ENCODE measurements at regions not wholly inside any gene's neighbourhood (a gene's known extent, or its start where the extent isn't known, plus 50 kb on each side); places are given as distances from the start of the nearest gene placed in this dataset.

DNA sequence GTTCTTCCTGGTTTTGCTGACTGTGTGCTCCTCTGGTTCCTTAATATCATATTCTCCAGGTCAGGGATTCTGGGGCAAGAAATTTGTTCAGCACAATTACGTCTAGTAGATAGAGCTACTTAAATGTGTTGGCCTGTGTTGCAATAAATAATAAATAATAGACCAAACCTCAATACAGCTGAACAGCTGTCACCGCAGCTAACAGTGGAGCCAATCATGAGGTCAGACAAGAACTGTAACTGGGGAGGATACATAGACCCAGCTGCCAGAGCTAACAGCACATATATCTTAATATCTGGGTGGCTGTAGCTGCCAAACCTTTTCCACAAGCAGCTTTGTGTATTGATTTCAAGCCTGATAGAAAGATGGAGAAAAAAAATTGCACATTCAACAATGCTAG is 1596.3 kb upstream of the PCDH20 start:
- intact Hi-C loops (cut with micrococcal nuclease): no loop called here
- no peak for DNase-seq (ENCODE audit: low spot score)
- H3K4me3 Mint-ChIP-seq: no peak overlapping the region
- peaks cover 32% of the 10 kb centered on the region for H3K9me3 Mint-ChIP-seq
- H3K27me3 Mint-ChIP-seq (ENCODE audit: insufficient read depth): no peaks in the 10 kb centered on the region
- no peak overlapping the region for H3K27ac Mint-ChIP-seq
- H3K4me1 Mint-ChIP-seq (ENCODE audit: low read depth): no peaks in the 10 kb centered on the region
- H3K36me3 Mint-ChIP-seq (ENCODE audit: low read depth): no peaks in the 10 kb centered on the region

DNA sequence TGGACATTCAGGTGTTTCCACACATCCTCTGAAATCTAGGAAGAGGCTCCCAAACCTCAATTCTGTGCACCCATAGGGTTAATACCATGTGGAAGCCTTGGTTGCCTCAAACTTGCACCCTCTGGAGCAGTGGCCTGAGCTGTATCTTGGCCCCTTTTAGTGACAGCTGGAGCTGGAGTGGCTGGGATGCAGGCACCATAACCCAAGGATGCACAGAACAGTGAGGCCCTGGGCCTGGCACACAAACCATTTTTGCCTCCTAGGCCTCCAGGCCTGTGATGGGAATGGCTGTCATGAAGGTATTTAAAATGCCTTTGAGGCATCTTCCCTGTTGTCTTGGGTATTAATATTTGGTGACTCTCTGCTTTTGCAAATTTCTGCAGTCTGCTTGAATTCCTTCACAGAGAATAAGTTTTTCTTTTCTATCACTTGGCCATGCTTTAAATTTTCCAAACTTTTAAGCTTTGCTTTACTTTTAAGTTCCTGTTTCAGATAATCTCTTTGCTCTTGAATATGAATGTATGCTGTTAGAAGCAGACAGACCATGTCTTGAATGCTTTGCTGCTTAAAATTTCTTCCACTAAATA is 1594.5 kb upstream of the PCDH20 start:
- no peaks in the 10 kb centered on the region for H3K36me3 Mint-ChIP-seq (ENCODE audit: low read depth)
- intact Hi-C loops (cut with micrococcal nuclease): no loop called here
- no peaks in the 10 kb centered on the region for H3K27me3 Mint-ChIP-seq (ENCODE audit: insufficient read depth)
- DNase-seq (ENCODE audit: low spot score): no peak
- H3K4me3 Mint-ChIP-seq: no peak overlapping the region
- H3K9me3 Mint-ChIP-seq: peaks cover 41% of the 10 kb centered on the region
- H3K4me1 Mint-ChIP-seq (ENCODE audit: low read depth): no peaks in the 10 kb centered on the region
- no peak overlapping the region for H3K27ac Mint-ChIP-seq

DNA sequence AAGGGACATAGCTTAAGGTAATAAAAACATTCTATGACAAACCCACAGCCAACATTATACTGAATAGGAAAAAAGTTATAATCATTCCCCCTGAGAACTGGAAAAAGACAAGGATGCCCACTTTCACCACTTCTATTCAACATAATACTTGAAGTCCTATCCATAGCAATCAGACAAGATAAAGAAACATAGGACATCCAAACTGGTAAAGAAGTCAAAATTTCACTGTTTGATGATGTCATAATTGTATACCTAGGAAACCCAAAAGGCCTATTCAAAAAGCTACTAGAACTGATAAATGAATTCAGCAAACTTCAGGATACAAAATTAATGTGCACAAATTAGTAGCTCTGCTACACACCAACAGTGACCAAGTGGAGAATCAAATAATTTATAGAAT is 1590.0 kb upstream of the PCDH20 start:
- no peaks in the 10 kb centered on the region for H3K27me3 Mint-ChIP-seq (ENCODE audit: insufficient read depth)
- intact Hi-C loops (cut with micrococcal nuclease): no loop called here
- H3K36me3 Mint-ChIP-seq (ENCODE audit: low read depth): no peaks in the 10 kb centered on the region
- DNase-seq (ENCODE audit: low spot score): no peak
- no peaks in the 10 kb centered on the region for H3K4me1 Mint-ChIP-seq (ENCODE audit: low read depth)
- peaks cover 44% of the 10 kb centered on the region for H3K9me3 Mint-ChIP-seq
- H3K4me3 Mint-ChIP-seq: no peak overlapping the region
- H3K27ac Mint-ChIP-seq: no peak overlapping the region

DNA sequence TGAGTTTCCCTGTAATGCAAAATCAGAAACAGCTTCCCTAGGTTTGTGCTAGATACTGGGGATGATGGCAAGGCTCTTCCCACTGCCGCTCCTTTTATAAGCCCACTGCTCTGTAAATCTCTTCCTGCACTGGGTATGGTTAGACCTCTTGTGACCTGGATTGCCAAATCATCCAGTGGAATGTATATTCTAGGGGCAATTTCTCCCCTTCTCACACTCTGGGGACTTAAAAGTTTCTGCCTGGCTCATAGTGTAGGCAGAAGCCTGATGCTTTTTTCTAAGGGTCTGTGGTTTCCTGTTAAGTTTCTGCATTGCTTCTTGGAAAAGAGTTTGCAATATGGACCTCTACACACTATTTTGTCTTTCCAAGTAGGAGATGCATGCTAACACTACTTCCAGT is 1582.0 kb upstream of the PCDH20 start:
- Mint-ChIP-seq H3K27me3 (ENCODE audit: insufficient read depth) (no peaks in the 10 kb centered on the region), H3K9me3 (peaks cover 14% of the 10 kb centered on the region), H3K27ac (no peak overlapping the region), H3K36me3 (ENCODE audit: low read depth) (no peaks in the 10 kb centered on the region), H3K4me1 (ENCODE audit: low read depth) (no peaks in the 10 kb centered on the region), H3K4me3 (no peak overlapping the region)
- no peak for DNase-seq (ENCODE audit: low spot score)
- intact Hi-C loops (cut with micrococcal nuclease): no loop called here

DNA sequence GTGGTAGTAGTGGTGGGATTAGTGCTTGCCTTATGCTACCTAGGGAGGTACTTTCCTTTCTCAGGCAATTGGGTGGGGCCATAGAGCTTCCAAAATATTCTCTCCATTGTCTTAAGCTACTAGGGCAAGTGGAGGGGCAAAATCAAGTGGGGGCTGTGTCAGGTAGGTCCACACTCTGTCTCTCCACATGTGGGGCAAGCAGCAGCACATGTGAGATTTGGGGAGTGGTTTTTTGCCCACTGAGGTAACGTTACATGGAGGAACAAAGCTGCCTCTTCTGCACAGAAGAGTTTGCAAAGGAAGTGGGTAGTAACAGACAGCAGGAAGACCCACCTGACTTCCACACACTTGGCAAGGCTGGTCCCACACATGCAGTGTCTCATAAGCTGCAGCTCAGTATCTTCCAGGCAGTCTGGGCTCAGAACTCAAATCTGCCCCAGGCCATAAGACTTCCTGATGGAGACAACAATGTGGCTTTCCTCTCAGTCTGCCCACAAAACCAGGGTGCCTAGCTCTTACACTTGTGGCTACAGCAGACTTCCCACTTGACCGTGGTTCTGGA is 1581.5 kb upstream of the PCDH20 start:
- DNase-seq (ENCODE audit: low spot score): no peak
- no peak overlapping the region for H3K4me3 Mint-ChIP-seq
- no peak overlapping the region for H3K27ac Mint-ChIP-seq
- no peaks in the 10 kb centered on the region for H3K36me3 Mint-ChIP-seq (ENCODE audit: low read depth)
- intact Hi-C loops (cut with micrococcal nuclease): no loop called here
- H3K27me3 Mint-ChIP-seq (ENCODE audit: insufficient read depth): no peaks in the 10 kb centered on the region
- H3K9me3 Mint-ChIP-seq: peaks cover 13% of the 10 kb centered on the region
- H3K4me1 Mint-ChIP-seq (ENCODE audit: low read depth): no peaks in the 10 kb centered on the region

DNA sequence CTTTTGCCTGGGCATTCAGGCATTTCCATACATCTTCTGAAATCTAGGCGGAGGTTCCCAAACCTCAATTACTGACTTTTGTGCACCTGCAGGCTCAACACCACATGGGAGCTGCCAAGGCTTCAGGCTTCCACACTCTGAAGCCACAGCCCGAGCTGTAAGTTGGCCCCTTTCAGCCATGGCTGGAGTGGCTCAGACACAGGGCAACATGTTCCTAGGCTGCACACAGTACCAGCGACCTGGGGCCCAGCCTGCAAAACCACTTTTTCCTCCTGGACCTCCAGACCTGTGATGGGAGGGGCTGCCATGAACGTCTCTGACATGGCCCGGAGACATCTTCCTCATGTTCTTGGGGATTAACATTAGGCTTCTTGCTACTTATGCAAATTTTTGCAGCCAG is 1558.2 kb upstream of the PCDH20 start:
- no peaks in the 10 kb centered on the region for H3K36me3 Mint-ChIP-seq (ENCODE audit: low read depth)
- intact Hi-C loops (cut with micrococcal nuclease): no loop called here
- DNase-seq (ENCODE audit: low spot score): no peak
- H3K4me1 Mint-ChIP-seq (ENCODE audit: low read depth): no peaks in the 10 kb centered on the region
- H3K27me3 Mint-ChIP-seq (ENCODE audit: insufficient read depth): no peaks in the 10 kb centered on the region
- H3K27ac Mint-ChIP-seq: no peak overlapping the region
- peaks cover 9% of the 10 kb centered on the region for H3K9me3 Mint-ChIP-seq
- no peak overlapping the region for H3K4me3 Mint-ChIP-seq

DNA sequence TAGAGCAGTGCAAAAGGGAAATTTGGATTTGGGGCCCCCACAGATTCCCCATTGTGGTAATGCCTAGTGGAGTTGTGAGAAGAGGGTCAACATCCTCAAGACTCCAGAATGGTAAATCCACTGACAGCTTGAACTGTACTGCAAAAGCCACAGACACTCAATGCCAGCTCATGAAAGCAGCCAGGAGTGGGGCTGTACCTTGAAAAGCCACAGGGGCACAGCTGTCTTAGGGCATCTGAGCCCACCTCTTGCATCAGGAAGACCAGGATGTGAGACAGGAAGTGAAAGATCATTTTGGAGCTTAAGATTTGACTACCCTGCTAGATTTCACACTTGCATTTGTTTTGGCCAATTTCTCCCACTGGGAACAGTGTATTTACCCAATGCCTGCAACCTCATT is 1548.9 kb upstream of the PCDH20 start:
- no peak overlapping the region for H3K27ac Mint-ChIP-seq
- H3K4me1 Mint-ChIP-seq (ENCODE audit: low read depth): no peaks in the 10 kb centered on the region
- peaks cover 10% of the 10 kb centered on the region for H3K9me3 Mint-ChIP-seq
- intact Hi-C loops (cut with micrococcal nuclease): no loop called here
- H3K36me3 Mint-ChIP-seq (ENCODE audit: low read depth): no peaks in the 10 kb centered on the region
- no peak overlapping the region for H3K4me3 Mint-ChIP-seq
- no peak for DNase-seq (ENCODE audit: low spot score)
- H3K27me3 Mint-ChIP-seq (ENCODE audit: insufficient read depth): no peaks in the 10 kb centered on the region

DNA sequence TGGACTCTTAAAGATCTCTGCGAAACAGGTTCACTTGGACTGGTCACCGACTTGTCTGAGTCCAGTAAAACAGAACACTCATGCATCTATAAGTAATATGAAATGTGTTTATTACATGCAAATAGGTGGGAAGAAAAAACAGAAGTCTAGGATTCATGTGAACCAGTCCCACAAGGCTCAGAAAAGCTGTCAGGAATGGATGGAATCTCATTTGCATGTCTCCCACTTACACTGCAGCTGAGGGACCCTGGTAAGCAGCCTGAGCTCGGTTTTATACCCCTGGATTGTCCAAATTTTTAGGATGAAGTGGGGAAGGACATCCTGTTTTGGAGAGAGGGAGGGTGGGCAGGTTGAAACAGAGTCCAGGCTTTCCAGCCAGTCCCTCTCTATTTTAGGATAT is 1545.1 kb upstream of the PCDH20 start:
- no peak overlapping the region for H3K27ac Mint-ChIP-seq
- no peaks in the 10 kb centered on the region for H3K4me1 Mint-ChIP-seq (ENCODE audit: low read depth)
- H3K9me3 Mint-ChIP-seq: peaks cover 4% of the 10 kb centered on the region
- no peaks in the 10 kb centered on the region for H3K36me3 Mint-ChIP-seq (ENCODE audit: low read depth)
- DNase-seq (ENCODE audit: low spot score): no peak
- H3K27me3 Mint-ChIP-seq (ENCODE audit: insufficient read depth): no peaks in the 10 kb centered on the region
- no peak overlapping the region for H3K4me3 Mint-ChIP-seq
- intact Hi-C loops (cut with micrococcal nuclease): no loop called here

DNA sequence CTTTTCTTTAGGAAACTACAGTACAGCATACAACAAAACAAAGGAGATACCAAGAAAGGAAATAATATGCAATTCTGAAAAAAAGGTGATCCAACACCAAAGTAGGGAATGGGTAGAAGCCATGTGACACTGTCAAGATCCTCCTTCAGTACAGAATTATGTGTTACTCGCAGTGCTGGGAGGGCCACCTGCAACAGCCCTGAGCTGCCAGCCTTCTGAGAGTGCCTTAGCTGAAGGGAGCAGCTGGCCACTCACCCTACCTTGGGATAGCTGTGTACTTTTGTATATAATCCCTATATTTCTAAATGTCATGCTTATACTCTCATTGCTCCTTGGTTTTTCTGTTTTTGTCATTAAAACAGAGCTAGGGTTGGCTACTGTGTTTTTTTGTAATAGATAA is 1518.2 kb upstream of the PCDH20 start:
- Mint-ChIP-seq H3K9me3 (peaks cover 7% of the 10 kb centered on the region), H3K4me3 (no peak overlapping the region), H3K36me3 (ENCODE audit: low read depth) (no peaks in the 10 kb centered on the region), H3K4me1 (ENCODE audit: low read depth) (no peaks in the 10 kb centered on the region), H3K27me3 (ENCODE audit: insufficient read depth) (no peaks in the 10 kb centered on the region), H3K27ac (no peak overlapping the region)
- intact Hi-C loops (cut with micrococcal nuclease): no loop called here
- no peak for DNase-seq (ENCODE audit: low spot score)

DNA sequence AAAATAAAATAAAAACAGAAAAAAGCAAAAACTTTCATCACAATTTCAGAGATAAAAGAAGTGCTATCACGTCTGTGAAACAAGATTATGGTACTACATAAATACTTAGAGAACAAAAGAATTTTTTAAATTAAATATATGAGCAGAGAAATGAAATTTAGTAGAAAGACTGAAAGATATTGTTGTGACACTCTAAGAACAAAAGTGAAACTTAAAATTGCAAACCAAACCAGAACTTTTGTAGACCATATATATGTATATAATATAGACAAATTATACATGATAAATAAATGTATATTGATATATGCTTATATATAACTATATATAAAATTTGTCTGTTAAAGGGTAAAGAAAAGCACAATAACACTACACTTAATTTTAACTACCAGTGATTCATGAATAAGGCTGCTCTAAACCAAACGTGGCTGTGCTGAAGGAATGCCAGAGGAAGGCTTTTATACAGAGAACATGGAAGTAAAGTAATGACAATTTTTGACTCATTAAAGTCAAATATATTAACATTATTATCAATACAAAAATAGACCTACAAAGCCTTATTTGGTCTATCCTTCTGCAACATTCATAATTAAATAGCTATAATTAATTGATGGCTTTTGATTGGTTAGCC is 1516.7 kb upstream of the PCDH20 start:
- Mint-ChIP-seq H3K4me1 (ENCODE audit: low read depth) (no peaks in the 10 kb centered on the region), H3K27ac (no peak overlapping the region), H3K36me3 (ENCODE audit: low read depth) (no peaks in the 10 kb centered on the region), H3K4me3 (no peak overlapping the region), H3K9me3 (peaks cover 7% of the 10 kb centered on the region), H3K27me3 (ENCODE audit: insufficient read depth) (no peaks in the 10 kb centered on the region)
- DNase-seq (ENCODE audit: low spot score): no peak
- intact Hi-C loops (cut with micrococcal nuclease): no loop called here

DNA sequence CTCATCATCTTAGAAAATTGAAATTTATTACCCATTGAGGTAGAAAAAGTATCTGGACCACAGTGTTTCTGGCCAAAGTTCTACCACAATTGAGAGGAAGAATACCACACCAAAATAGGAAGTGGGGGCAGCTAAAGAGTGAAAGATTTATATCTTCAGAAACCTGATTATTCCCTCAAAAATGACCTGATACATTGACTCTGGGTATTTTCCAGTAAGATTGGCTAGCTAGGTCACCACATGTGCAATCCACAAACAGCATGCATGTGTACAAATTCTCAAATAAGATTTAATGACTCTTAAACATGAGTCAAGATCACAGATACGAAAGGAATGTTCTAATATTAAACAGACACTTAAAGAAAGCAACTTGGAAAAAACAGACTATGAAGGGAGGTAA is 1516.2 kb upstream of the PCDH20 start:
- Mint-ChIP-seq H3K27ac (no peak overlapping the region), H3K4me3 (no peak overlapping the region), H3K4me1 (ENCODE audit: low read depth) (no peaks in the 10 kb centered on the region)

DNA sequence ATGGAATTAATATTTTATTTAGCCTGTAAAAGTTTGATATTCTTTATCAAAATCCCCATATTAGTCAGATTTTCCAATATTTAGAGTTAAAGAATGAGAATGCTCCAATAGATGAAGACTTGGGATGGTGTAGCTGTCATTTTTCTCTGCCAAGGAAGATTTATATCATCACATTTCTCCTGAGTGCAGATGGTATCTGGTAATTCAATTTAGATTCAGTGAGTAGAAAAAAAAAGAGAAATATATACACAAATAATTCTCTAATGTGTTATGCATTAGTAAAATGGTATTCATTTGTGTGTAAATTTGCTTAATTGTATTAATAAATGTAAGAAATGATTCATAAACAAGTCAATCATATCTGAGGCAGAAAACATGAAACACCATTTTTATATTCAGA is 1508.7 kb upstream of the PCDH20 start:
- Mint-ChIP-seq H3K27ac (no peak overlapping the region), H3K36me3 (ENCODE audit: low read depth) (no peaks in the 10 kb centered on the region)

More for the DNA sequence above, 1516.2 kb upstream of the PCDH20 start:
- no peak for DNase-seq (ENCODE audit: low spot score)
- intact Hi-C loops (cut with micrococcal nuclease): no loop called here
- no peaks in the 10 kb centered on the region for H3K36me3 Mint-ChIP-seq (ENCODE audit: low read depth)
- H3K27me3 Mint-ChIP-seq (ENCODE audit: insufficient read depth): no peaks in the 10 kb centered on the region
- peaks cover 7% of the 10 kb centered on the region for H3K9me3 Mint-ChIP-seq

DNA sequence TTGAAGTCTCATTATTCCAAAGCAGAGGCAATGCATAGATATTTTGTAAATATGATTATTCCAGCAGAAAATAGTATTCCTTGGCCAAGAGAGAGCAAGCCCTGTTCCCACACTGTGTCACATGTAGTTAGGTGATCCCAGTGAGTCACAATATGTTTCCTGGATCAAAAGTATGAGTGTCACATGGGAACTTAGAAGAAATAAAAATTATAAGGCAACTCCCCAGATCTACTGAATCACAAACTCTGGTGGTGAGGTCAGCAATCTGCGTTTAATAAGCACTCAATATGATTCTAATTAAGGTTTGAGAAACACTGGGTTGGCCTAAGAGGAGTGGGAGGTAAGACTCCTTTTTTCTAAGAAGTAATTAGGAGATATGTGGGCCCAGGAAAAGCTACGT is 1504.5 kb upstream of the PCDH20 start:
- Mint-ChIP-seq H3K4me1 (ENCODE audit: low read depth) (no peaks in the 10 kb centered on the region), H3K27ac (no peak overlapping the region)
- no peak for DNase-seq (ENCODE audit: low spot score)

More for the DNA sequence above, 1508.7 kb upstream of the PCDH20 start:
- intact Hi-C loops (cut with micrococcal nuclease): no loop called here
- Mint-ChIP-seq H3K4me1 (ENCODE audit: low read depth) (no peaks in the 10 kb centered on the region), H3K4me3 (no peak overlapping the region), H3K9me3 (peaks cover 3% of the 10 kb centered on the region), H3K27me3 (ENCODE audit: insufficient read depth) (no peaks in the 10 kb centered on the region)
- DNase-seq (ENCODE audit: low spot score): no peak

DNA sequence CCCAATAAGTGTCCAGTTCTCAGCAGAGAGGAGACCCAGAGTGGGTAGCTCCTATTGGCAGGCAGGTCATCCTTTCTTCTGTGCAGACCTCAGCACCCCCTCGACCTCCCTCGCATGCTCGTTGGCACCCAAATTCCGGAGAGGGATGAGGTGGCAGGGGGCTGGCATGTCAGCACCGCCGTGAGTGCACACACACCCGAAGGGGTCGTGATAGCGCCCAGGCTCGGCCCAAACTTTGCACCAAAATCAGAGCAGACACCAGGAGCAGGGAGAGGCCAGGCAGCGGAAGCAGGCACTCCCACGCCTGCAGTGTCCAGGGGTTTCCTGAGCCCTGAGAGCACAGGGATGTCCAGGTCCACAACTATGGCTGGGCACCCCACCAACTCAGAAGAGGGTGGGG is 1503.8 kb upstream of the PCDH20 start:
- DNase-seq (ENCODE audit: low spot score): no peak
- Mint-ChIP-seq H3K27ac (no peak overlapping the region), H3K36me3 (ENCODE audit: low read depth) (no peaks in the 10 kb centered on the region), H3K27me3 (ENCODE audit: insufficient read depth) (no peaks in the 10 kb centered on the region), H3K4me3 (no peak overlapping the region), H3K4me1 (ENCODE audit: low read depth) (no peaks in the 10 kb centered on the region), H3K9me3 (no peaks in the 10 kb centered on the region)
- intact Hi-C loops (cut with micrococcal nuclease): no loop called here

More for the DNA sequence above, 1504.5 kb upstream of the PCDH20 start:
- H3K36me3 Mint-ChIP-seq (ENCODE audit: low read depth): no peaks in the 10 kb centered on the region
- no peak overlapping the region for H3K4me3 Mint-ChIP-seq
- no peaks in the 10 kb centered on the region for H3K27me3 Mint-ChIP-seq (ENCODE audit: insufficient read depth)
- no peaks in the 10 kb centered on the region for H3K9me3 Mint-ChIP-seq
- intact Hi-C loops (cut with micrococcal nuclease): no loop called here

All from activated T-helper 1 cell treated with anti-CD3 and anti-CD28 coated beads, Interleukin-12 subunit alpha, Interleukin-12 subunit beta, Interleukin-2, Interleukin-4 antibody, amounts not matched to agents 30 ng/mL and 10 ng/mL and 1 ng/mL, durations not matched to agents 14 hours and 24 hours and 36 hours (primary cell).